GM21515 (cell line): ENCODE measurements at regions not wholly inside any gene's neighbourhood (a gene's known extent, or its start where the extent isn't known, plus 50 kb on each side); places are given as distances from the start of the nearest gene placed in this dataset.

ENCODE experiments used
- ATAC-seq: cut with Tn5 transposase; IDR thresholded peaks from one replicate; pipeline ENCODE4 v1.9.1; 2021; ENCODE audit not compliant: unreplicated experiment

GRCh38 chr18:73861771-73862170 lies 285.9 kb downstream of the FBXO15 start:
- ATAC-seq = no peak

GRCh38 chr18:73859837-73860397 lies 287.7 kb downstream of the FBXO15 start:
- ATAC-seq = no peak

GRCh38 chr18:73852789-73853549 lies 294.7 kb downstream of the FBXO15 start:
- ATAC-seq = no peak

- no peak for ATAC-seq
These were observed 296.9 kb downstream of the FBXO15 start for GRCh38 chr18:73850782-73851181.

GRCh38 chr18:73848656-73849055 lies 299.0 kb downstream of the FBXO15 start:
- ATAC-seq = no peak

GRCh38 chr18:73843455-73843854 lies 304.2 kb downstream of the FBXO15 start:
- ATAC-seq = no peak

GRCh38 chr18:73842795-73843394 lies 304.7 kb downstream of the FBXO15 start:
- peak; percentile 80 for ATAC-seq

- ATAC-seq = no peak
These were observed 306.0 kb downstream of the FBXO15 start for GRCh38 chr18:73841661-73842060.

- ATAC-seq = no peak
These were observed 307.2 kb downstream of the FBXO15 start for GRCh38 chr18:73840319-73840945.

- ATAC-seq = no peak
These were observed 308.2 kb downstream of the FBXO15 start for GRCh38 chr18:73839441-73839840.

GRCh38 chr18:73838107-73838506 lies 309.5 kb downstream of the FBXO15 start:
- no peak for ATAC-seq

- ATAC-seq = no peak
These were observed 311.8 kb downstream of the FBXO15 start for GRCh38 chr18:73835656-73836364.

- no peak for ATAC-seq
These were observed 312.6 kb downstream of the FBXO15 start for GRCh38 chr18:73835039-73835438.

- no peak for ATAC-seq
These were observed 315.9 kb downstream of the FBXO15 start for GRCh38 chr18:73831688-73832087.

GRCh38 chr18:73829146-73829545 lies 318.5 kb downstream of the FBXO15 start:
- ATAC-seq = no peak

GRCh38 chr18:73827801-73828200 lies 319.8 kb downstream of the FBXO15 start:
- ATAC-seq = no peak

- ATAC-seq = no peak
These were observed 321.5 kb downstream of the FBXO15 start for GRCh38 chr18:73826098-73826497.

- ATAC-seq = no peak
These were observed 323.0 kb downstream of the FBXO15 start for GRCh38 chr18:73824671-73825070.

- no peak for ATAC-seq
These were observed 335.2 kb downstream of the FBXO15 start for GRCh38 chr18:73812423-73812822.

- no peak for ATAC-seq
These were observed 340.0 kb downstream of the FBXO15 start for GRCh38 chr18:73807551-73808192.

- no peak for ATAC-seq
These were observed 341.6 kb downstream of the FBXO15 start for GRCh38 chr18:73805991-73806390.
